Epithelial cell of proximal tubule (primary cell): ENCODE measurements at regions not wholly inside any gene's neighbourhood (a gene's known extent, or its start where the extent isn't known, plus 50 kb on each side); places are given as distances from the start of the nearest gene placed in this dataset.

Experiments used
- DNase-seq: peaks from one replicate; pipeline ENCODE4 v3.0.0-alpha.2; 2011; ENCODE audit warnings: low read depth
- H3K4me3 ChIP-seq: 2 replicates; pipeline ENCODE4 v1.5.1; 2011; ENCODE audit warnings: low read depth, mild to moderate bottlenecking, low read length
- CTCF ChIP-seq: conservative IDR thresholded peaks from 2 replicates; pipeline ENCODE4 v1.5.1; 2012; ENCODE audit warnings: low read depth, mild to moderate bottlenecking, low read length

DNA sequence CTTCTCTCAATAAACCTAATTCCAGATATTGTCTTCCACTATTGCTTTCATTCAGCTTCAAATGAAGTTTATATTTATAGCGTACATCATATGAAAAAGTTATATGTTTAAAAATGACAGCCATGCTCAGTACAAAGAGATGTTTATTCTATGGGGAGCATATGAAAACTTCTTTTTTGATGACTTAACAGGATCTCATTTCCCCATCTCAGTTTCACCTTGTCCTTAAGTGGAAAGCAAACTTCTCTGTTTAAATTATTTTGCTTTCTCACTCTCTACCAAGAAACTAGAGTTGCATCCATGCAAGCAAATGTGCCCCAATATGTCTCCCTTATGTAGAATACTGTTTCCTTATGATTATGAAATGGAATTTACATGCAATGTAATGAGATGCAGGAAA, 799.5 kb upstream of the RGS18 start:
- TF ChIP-seq CTCF = no peak
- DNase-seq = no peak
- H3K4me3 ChIP-seq = no peak overlapping the region

DNA sequence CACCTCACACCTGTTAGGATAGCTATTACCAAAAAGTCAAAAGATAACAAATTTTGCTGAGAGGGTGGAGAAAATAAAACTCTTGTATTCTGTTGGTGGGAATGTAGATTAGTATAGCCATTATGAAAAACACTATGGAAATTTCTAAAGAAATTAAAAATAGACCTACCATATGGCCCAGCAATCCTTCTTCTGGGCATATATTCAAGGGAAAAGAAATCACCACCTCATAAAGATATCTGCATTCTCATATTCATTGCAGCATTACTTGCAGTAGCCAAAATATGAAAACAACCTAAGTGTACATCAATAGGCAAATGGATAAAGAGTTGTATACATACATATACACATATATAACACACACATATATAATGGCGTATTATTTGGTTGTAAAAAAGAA, 791.6 kb upstream of the RGS18 start:
- no peak for DNase-seq
- no peak overlapping the region for H3K4me3 ChIP-seq
- no peak for TF ChIP-seq CTCF

DNA sequence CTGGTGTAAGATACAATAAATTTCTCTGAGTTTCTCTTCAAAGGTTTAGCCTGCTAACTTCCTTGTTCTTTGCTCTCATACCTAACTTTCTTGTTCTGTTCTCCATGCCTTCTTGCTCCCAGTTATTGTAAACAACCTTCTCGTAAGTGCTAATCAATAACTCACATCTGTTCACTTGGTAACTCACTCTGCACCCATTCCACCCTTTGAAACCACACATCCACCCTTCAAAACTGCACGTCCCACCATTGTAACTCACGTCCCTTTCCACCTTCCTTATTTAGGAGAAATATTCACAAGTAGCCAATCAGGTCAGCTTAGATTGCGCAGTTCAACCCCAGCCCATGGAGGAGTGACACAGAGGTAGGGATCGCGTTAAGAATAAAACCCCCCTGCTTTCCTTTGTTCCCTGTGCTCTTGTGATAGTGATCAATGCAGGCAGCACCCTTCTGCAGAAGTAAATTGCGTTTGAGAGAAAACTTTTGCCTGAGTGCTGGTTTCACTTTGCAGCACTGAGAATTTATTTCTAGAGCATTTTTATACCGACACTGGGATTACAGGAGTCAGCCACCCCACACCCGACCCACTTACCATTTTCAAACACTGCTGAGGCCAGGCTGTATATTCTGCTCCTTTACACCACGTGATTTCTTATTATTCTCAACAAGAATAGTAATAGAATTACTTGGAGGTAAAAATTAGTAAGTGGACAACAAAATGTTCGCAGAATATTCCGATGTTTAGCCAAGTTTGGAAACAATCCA, 789.2 kb upstream of the RGS18 start:
- no peak overlapping the region for H3K4me3 ChIP-seq
- TF ChIP-seq CTCF = no peak
- DNase-seq = no peak

DNA sequence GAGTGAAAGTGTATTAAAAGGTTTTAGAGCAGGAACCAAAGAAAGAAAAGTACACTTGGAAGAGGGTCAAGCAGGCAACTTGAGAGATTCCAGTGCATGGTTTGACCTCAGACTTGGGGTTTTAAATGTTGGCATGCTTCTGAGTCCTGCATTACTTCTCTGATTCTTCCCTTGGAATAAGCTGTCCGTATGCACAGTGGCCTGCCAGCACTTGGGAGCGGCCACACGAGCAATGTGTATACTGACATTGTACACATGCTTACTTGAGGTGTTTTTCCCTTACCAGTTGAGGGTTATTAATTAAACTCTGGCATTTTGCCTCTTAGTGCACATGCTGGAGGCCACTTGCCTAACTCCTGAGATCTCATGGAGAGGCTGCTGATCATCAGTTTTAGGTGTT, 786.6 kb upstream of the RGS18 start:
- DNase-seq = peak; percentile 33
- H3K4me3 ChIP-seq = no peak overlapping the region
- no peak for TF ChIP-seq CTCF

DNA sequence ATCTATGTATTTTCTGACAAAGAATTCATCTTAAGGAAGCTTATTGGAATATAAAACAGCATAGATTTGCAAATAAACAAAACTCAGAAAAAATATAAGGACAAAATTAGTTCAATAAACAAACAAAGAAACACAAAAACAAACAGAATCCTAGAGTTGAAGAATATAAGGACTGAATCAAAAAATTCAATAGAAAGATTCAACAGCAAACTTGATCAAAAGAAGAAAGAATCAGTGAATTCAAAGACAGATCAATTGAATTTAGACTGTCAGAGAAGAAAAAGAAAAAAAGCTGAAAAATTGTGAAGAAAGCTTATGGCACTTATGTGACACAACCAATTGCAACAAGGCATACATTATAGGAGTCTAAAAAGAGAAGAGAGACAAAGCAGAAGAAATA, 770.0 kb upstream of the RGS18 start:
- DNase-seq = no peak
- H3K4me3 ChIP-seq = no peak overlapping the region
- TF ChIP-seq CTCF = no peak

GRCh38 chr1:191396622-191397021, 761.6 kb upstream of the RGS18 start:
- H3K4me3 ChIP-seq = no peak overlapping the region
- DNase-seq = no peak
- no peak for TF ChIP-seq CTCF

DNA sequence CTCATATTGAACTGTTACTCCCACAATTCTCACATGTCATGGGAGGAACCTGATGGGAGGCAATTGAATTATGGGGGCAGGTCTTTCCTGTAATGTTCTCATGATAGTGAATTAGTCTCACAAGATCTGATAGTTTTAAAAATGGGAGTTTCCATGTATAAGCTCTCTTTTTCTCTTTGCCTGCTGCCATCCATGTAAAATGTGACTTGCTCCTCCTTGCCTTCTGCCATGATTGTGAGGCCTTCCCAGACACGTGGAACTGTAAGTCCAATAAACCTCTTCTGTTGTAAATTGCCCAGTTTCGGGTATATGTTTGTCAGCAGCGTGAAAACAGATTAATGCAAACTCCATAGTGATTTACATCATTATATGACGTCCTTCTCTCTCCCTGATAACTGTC, 759.7 kb upstream of the RGS18 start:
- DNase-seq = no peak
- no peak overlapping the region for H3K4me3 ChIP-seq
- no peak for TF ChIP-seq CTCF
